ENCODE measurements at regions not wholly inside any gene's neighbourhood (a gene's known extent, or its start where the extent isn't known, plus 50 kb on each side); places are given as distances from the start of the nearest gene placed in this dataset.

- TF ChIP-seq POLR2A (IDR thresholded peaks at IDR 0.05): no peak
- no peak for TF ChIP-seq POLR2AphosphoS5 (IDR thresholded peaks at IDR 0.05)
- no peak for TF ChIP-seq CTCF (IDR thresholded peaks at IDR 0.05)
Observed at GRCh38 chr6:155544677-155545076, 89.0 kb upstream of the NOX3 start.

Data from stomach (tissue), 4 donors.